HG03060 (cell line): ENCODE measurements at regions not wholly inside any gene's neighbourhood (a gene's known extent, or its start where the extent isn't known, plus 50 kb on each side); places are given as distances from the start of the nearest gene placed in this dataset.

ENCODE experiments used
- ATAC-seq: cut with Tn5 transposase; IDR thresholded peaks from one replicate; pipeline ENCODE4 v1.9.1; 2021; ENCODE audit warnings: low read depth, moderate number of reproducible peaks; ENCODE audit not compliant: unreplicated experiment

GRCh38 chr2:2823061-2823753, 492.1 kb upstream of the MYT1L start:
- ATAC-seq: no peak

GRCh38 chr2:2822143-2822542, 491.1 kb upstream of the MYT1L start:
- no peak for ATAC-seq

- no peak for ATAC-seq
Observed at GRCh38 chr2:2812648-2813047, 481.6 kb upstream of the MYT1L start.

- no peak for ATAC-seq
Observed at GRCh38 chr2:2812117-2812516, 481.0 kb upstream of the MYT1L start.

- ATAC-seq: no peak
Observed at GRCh38 chr2:2810504-2810903, 479.4 kb upstream of the MYT1L start.

- no peak for ATAC-seq
Observed at GRCh38 chr2:2809771-2810170, 478.7 kb upstream of the MYT1L start.

- ATAC-seq: no peak
Observed at GRCh38 chr2:2808551-2809058, 477.5 kb upstream of the MYT1L start.

- no peak for ATAC-seq
Observed at GRCh38 chr2:2806711-2807110, 475.6 kb upstream of the MYT1L start.

- ATAC-seq: no peak
Observed at GRCh38 chr2:2805263-2805662, 474.2 kb upstream of the MYT1L start.

GRCh38 chr2:2804528-2804927, 473.5 kb upstream of the MYT1L start:
- ATAC-seq: no peak

- ATAC-seq: no peak
Observed at GRCh38 chr2:2801458-2801857, 470.4 kb upstream of the MYT1L start.

GRCh38 chr2:2800697-2801096, 469.6 kb upstream of the MYT1L start:
- ATAC-seq: no peak

- no peak for ATAC-seq
Observed at GRCh38 chr2:2800001-2800400, 468.9 kb upstream of the MYT1L start.

- no peak for ATAC-seq
Observed at GRCh38 chr2:2799151-2799697, 468.1 kb upstream of the MYT1L start.

- ATAC-seq: no peak
Observed at GRCh38 chr2:2798337-2798736, 467.3 kb upstream of the MYT1L start.

GRCh38 chr2:2797797-2798196, 466.7 kb upstream of the MYT1L start:
- no peak for ATAC-seq

GRCh38 chr2:2796207-2796606, 465.1 kb upstream of the MYT1L start:
- no peak for ATAC-seq

GRCh38 chr2:2795438-2796091, 464.5 kb upstream of the MYT1L start:
- no peak for ATAC-seq

GRCh38 chr2:2793925-2794560, 463.0 kb upstream of the MYT1L start:
- no peak for ATAC-seq

GRCh38 chr2:2793514-2793913, 462.4 kb upstream of the MYT1L start:
- no peak for ATAC-seq

- ATAC-seq: no peak
Observed at GRCh38 chr2:2791606-2792005, 460.5 kb upstream of the MYT1L start.
